Brain microvascular endothelial cell (primary cell): ENCODE measurements at regions not wholly inside any gene's neighbourhood (a gene's known extent, or its start where the extent isn't known, plus 50 kb on each side); places are given as distances from the start of the nearest gene placed in this dataset.

Source experiments
- DNase-seq: peaks from one replicate; pipeline ENCODE4 v3.0.0-alpha.2; 2020
- H3K27ac ChIP-seq: fragments of 250-450 bp; sonication (Bioruptor Pico); 2 replicates; pipeline ENCODE4 v1.5.1; 2020; ENCODE audit warnings: mild to moderate bottlenecking, moderate library complexity
- H3K27me3 ChIP-seq: fragments of 250-450 bp; sonication (Bioruptor Pico); replicated peaks from 2 replicates; pipeline ENCODE4 v1.5.1; 2020; ENCODE audit warnings: mild to moderate bottlenecking
- H3K36me3 ChIP-seq: fragments of 250-450 bp; sonication (Bioruptor Pico); replicated peaks from 2 replicates; pipeline ENCODE4 v1.5.1; 2020; ENCODE audit warnings: mild to moderate bottlenecking
- H3K4me3 ChIP-seq: 2 replicates; pipeline ENCODE4 v1.5.1; 2011; ENCODE audit warnings: low read depth, mild to moderate bottlenecking, control low read depth, low read length, moderate library complexity
- in situ Hi-C: cut with HindIII; loops from 2 replicates; pipeline ENCODE4 v1.10.0; 2017; ENCODE audit warnings: low sequenced_read_pairs, low pct_ligation_motif_present
- TF ChIP-seq, protein P1 (sequence below): IDR thresholded peaks from 2 replicates; pipeline ENCODE4 v1.5.1; 2011; ENCODE audit warnings: low read depth, mild to moderate bottlenecking, moderate library complexity, low read length, control low read depth, inconsistent platforms; ENCODE audit errors: missing control alignments

- Histone ChIP-seq H3K4me3 (no peak overlapping the region), H3K27me3 (no peaks in the 10 kb centered on the region), H3K27ac (no peak overlapping the region), H3K36me3 (no peaks in the 10 kb centered on the region)
- in situ Hi-C loops = no loop called here
- TF ChIP-seq, protein P1, sequence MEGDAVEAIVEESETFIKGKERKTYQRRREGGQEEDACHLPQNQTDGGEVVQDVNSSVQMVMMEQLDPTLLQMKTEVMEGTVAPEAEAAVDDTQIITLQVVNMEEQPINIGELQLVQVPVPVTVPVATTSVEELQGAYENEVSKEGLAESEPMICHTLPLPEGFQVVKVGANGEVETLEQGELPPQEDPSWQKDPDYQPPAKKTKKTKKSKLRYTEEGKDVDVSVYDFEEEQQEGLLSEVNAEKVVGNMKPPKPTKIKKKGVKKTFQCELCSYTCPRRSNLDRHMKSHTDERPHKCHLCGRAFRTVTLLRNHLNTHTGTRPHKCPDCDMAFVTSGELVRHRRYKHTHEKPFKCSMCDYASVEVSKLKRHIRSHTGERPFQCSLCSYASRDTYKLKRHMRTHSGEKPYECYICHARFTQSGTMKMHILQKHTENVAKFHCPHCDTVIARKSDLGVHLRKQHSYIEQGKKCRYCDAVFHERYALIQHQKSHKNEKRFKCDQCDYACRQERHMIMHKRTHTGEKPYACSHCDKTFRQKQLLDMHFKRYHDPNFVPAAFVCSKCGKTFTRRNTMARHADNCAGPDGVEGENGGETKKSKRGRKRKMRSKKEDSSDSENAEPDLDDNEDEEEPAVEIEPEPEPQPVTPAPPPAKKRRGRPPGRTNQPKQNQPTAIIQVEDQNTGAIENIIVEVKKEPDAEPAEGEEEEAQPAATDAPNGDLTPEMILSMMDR = no peak
- no peak for DNase-seq
These were observed 69.2 kb upstream of the ARHGAP5 start for GRCh38 chr14:32007755-32008362.

DNA sequence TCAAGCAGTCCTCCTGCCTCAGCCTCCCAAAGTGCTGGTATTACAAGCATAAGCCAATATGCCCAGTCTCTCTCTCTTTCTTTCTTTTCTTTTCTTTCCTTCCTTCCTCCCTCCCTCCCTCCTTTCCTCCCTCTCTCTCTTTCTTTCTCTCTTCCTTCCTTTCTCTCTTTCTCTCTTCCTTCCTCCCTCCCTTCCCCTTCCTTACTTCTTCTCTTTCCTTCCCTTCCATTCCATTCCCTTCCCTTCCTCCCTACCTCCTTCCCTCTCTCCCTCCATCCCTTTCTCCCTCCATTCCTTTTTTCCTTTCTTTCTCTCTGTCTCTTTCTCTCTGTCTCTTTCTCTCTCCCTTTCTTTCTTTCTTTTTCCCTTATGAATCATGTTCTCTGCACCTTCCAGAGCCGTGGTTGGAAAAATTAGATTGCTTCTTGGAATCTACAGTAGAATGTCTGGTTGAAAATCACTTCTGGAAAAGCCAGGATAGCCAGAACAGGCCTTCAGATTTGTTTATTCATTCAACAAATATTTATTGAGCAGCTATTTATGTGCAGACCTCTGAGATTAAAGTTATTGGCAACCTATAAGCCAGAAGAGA, 68.4 kb upstream of the ARHGAP5 start:
- TF ChIP-seq, protein P1 = no peak
- Histone ChIP-seq H3K27ac (no peak overlapping the region), H3K4me3 (no peak overlapping the region), H3K27me3 (no peaks in the 10 kb centered on the region), H3K36me3 (no peaks in the 10 kb centered on the region)
- in situ Hi-C loops = no loop called here
- DNase-seq = no peak

DNA sequence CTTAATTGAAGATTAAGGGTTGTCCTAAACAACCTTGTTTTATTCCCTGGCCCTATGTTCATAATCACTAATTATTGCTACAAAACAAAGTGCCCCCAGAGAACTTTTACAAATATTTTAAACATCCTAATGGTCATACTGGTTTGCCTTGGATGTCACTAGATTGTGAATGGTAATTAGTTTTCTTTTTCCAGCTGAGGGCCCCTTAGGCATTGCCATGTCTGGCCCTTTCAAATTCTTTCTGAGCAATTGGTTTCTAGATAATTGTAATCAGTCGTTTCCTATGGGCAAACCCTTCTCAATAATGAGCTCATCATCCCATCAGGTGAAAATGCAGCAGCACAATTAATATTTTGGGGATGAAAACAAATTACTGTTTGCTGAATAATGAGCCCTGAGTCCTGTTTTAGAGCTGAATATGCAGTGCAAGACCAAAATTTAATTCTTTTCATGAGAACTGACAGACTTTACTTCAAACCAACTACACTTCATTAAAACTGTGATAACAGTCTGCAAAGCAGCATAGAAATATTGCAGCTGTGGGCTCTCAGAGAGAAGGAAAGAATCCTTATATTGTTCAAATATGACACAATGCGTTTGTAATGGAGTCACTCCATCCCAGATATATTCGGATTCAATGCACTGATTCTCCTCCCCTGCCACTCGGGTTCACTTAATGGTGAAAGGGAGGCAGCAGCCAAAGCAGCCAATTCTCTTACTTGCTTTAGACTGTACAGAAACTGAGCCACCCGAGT, 67.7 kb upstream of the ARHGAP5 start:
- Histone ChIP-seq H3K36me3 (no peaks in the 10 kb centered on the region), H3K27ac (no peak overlapping the region), H3K4me3 (no peak overlapping the region), H3K27me3 (no peaks in the 10 kb centered on the region)
- TF ChIP-seq, protein P1 = no peak
- in situ Hi-C loops = no loop called here
- DNase-seq = no peak

GRCh38 chr14:32009976-32010581, 67.0 kb upstream of the ARHGAP5 start:
- Histone ChIP-seq H3K27me3 (no peaks in the 10 kb centered on the region), H3K4me3 (no peak overlapping the region), H3K36me3 (no peaks in the 10 kb centered on the region), H3K27ac (no peak overlapping the region)
- TF ChIP-seq, protein P1 = no peak
- in situ Hi-C loops = no loop called here
- no peak for DNase-seq

DNA sequence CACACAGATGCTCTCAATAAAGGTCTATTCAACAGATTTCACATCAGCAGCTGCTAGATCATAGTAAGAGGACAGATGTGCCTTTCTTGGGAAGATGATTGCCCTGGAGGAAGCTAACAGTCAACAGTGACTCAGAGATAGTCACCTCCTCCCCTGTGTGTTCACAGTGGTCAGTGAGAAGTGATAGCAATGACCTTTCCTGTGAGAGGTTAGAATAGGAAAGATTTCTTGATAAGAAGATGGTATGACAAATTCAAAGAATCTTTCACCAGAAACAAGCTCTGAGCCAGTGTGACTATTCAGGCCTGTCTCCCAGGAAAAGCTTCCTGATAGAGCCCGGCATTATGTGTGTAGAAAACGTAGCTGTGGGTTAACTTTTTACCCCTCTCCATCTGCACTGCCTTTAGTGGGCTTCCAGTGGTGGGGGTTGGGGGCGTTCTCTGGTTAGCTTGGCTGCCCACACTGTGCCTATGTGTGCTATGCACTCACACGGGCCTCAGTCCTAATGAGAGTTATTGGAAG, 66.4 kb upstream of the ARHGAP5 start:
- TF ChIP-seq, protein P1 = no peak
- Histone ChIP-seq H3K27ac (peak overlapping the region; percentile 44), H3K36me3 (no peaks in the 10 kb centered on the region), H3K27me3 (no peaks in the 10 kb centered on the region), H3K4me3 (no peak overlapping the region)
- DNase-seq = peak; percentile 81
- in situ Hi-C loops = no loop called here
